PC-9 (cell line): ENCODE measurements at regions not wholly inside any gene's neighbourhood (a gene's known extent, or its start where the extent isn't known, plus 50 kb on each side); places are given as distances from the start of the nearest gene placed in this dataset.

Experiments
- BruUV-seq: library from RNA; stranded (reverse); fragments of 400-500 nt; replicated peaks from 2 replicates; lab custom pipeline; 2021; lab: Mats Ljungman, UMichigan
- CTCF ChIA-PET: fragments of 300-600 bp; sonication (Branson Sonifier 250); formaldehyde crosslinking; loops from one replicate; lab custom pipeline; 2022; ENCODE audit warnings: antibody characterized with exemption; lab: Charles Lee
- POLR2A ChIA-PET: fragments of 300-600 bp; sonication (Branson Sonifier 250); formaldehyde crosslinking; loops from one replicate; lab custom pipeline; 2022; ENCODE audit warnings: antibody characterized with exemption; ENCODE audit not compliant: unreplicated experiment; lab: Charles Lee
- DNase-seq, 2 experiments: peaks; one replicate each; pipeline versions ENCODE4 v3.0.0 to v3.0.0-alpha.2; 2015 to 2022; ENCODE audit warnings: mixed read lengths in 1 of 2
- H2AFZ ChIP-seq: fragments of 200-600 bp; sonication (generic); 2 replicates; pipeline ENCODE4 v1.8.1; 2017; ENCODE audit warnings: antibody characterized with exemption
- H3F3A ChIP-seq: fragments of 200-600 bp; sonication (generic); 2 replicates; pipeline ENCODE4 v1.8.1; 2017; ENCODE audit warnings: antibody characterized with exemption, mild to moderate bottlenecking, low read depth; ENCODE audit not compliant: insufficient read depth
- H3K27ac ChIP-seq: fragments of 200-600 bp; sonication (generic); 2 replicates; pipeline ENCODE4 v1.6.1; 2016; ENCODE audit warnings: mixed run types
- H3K27me3 ChIP-seq: fragments of 200-600 bp; sonication (generic); 2 replicates; pipeline ENCODE4 v1.6.1; 2016; ENCODE audit warnings: low read depth, mixed run types; ENCODE audit not compliant: insufficient read depth
- H3K36me3 ChIP-seq: fragments of 200-600 bp; sonication (generic); 2 replicates; pipeline ENCODE4 v1.6.1; 2016; ENCODE audit warnings: low read depth, mixed run types
- H3K4me1 ChIP-seq: fragments of 200-600 bp; sonication (generic); replicated peaks from 2 replicates; pipeline ENCODE4 v1.6.1; 2016; ENCODE audit warnings: mixed run types; ENCODE audit not compliant: insufficient read depth
- H3K4me2 ChIP-seq: fragments of 200-600 bp; sonication (generic); 2 replicates; pipeline ENCODE4 v1.6.1; 2017; ENCODE audit warnings: mixed run types
- H3K4me3 ChIP-seq: fragments of 200-600 bp; sonication (generic); 2 replicates; pipeline ENCODE4 v1.6.1; 2016; ENCODE audit warnings: mixed run types
- H3K79me2 ChIP-seq: fragments of 200-600 bp; sonication (generic); 2 replicates; pipeline ENCODE4 v1.6.1; 2017; ENCODE audit warnings: low read depth, mixed run types
- H3K9me2 ChIP-seq: fragments of 200-600 bp; sonication (generic); 2 replicates; pipeline ENCODE4 v1.8.1; 2017; ENCODE audit warnings: mild to moderate bottlenecking; ENCODE audit not compliant: insufficient read depth
- H3K9me3 ChIP-seq: fragments of 200-600 bp; sonication (generic); 2 replicates; pipeline ENCODE4 v1.8.1; 2016; ENCODE audit warnings: low read depth; ENCODE audit not compliant: insufficient read depth
- H4K20me1 ChIP-seq: fragments of 200-600 bp; sonication (generic); 2 replicates; pipeline ENCODE4 v1.8.1; 2017; ENCODE audit not compliant: insufficient read depth
- EZH2 ChIP-seq: fragments of 200-600 bp; sonication (generic); IDR thresholded peaks from 2 replicates; pipeline ENCODE4 v1.8.0; 2017; ENCODE audit warnings: antibody characterized with exemption, low read depth
- intact Hi-C: fragments of 100-400 bp; cut with micrococcal nuclease; formaldehyde crosslinking; loops from one replicate; pipeline ENCODE4 v1.10.0; 2022; ENCODE audit not compliant: unreplicated experiment
- TF ChIP-seq, protein P1 (sequence below): fragments of 200-600 bp; sonication (generic); conservative IDR thresholded peaks from 2 replicates; pipeline ENCODE4 v1.6.1; 2017; ENCODE audit warnings: mixed run types, antibody characterized with exemption, mild to moderate bottlenecking, moderate library complexity

GRCh38 chr18:41244591-41245037 is 710.4 kb upstream of the PIK3C3 start:
- no peak overlapping the region for H3K27ac ChIP-seq
- TF ChIP-seq, protein P1, sequence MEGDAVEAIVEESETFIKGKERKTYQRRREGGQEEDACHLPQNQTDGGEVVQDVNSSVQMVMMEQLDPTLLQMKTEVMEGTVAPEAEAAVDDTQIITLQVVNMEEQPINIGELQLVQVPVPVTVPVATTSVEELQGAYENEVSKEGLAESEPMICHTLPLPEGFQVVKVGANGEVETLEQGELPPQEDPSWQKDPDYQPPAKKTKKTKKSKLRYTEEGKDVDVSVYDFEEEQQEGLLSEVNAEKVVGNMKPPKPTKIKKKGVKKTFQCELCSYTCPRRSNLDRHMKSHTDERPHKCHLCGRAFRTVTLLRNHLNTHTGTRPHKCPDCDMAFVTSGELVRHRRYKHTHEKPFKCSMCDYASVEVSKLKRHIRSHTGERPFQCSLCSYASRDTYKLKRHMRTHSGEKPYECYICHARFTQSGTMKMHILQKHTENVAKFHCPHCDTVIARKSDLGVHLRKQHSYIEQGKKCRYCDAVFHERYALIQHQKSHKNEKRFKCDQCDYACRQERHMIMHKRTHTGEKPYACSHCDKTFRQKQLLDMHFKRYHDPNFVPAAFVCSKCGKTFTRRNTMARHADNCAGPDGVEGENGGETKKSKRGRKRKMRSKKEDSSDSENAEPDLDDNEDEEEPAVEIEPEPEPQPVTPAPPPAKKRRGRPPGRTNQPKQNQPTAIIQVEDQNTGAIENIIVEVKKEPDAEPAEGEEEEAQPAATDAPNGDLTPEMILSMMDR = no peak
- no peak for TF ChIP-seq EZH2
- no peaks in the 10 kb centered on the region for H3F3A ChIP-seq
- no peaks in the 10 kb centered on the region for H3K9me2 ChIP-seq
- no peaks in the 10 kb centered on the region for H3K9me3 ChIP-seq
- intact Hi-C loops = no loop called here
- H3K4me2 ChIP-seq = no peak overlapping the region
- no peaks in the 10 kb centered on the region for H4K20me1 ChIP-seq
- no TSS peak for BruUV-seq
- no peaks in the 10 kb centered on the region for H3K4me1 ChIP-seq
- H3K27me3 ChIP-seq = no peaks in the 10 kb centered on the region
- no peak overlapping the region for H2AFZ ChIP-seq
- no peaks in the 10 kb centered on the region for H3K79me2 ChIP-seq
- CTCF ChIA-PET = no interaction called here
- POLR2A ChIA-PET = no interaction called here
- H3K36me3 ChIP-seq = no peaks in the 10 kb centered on the region
- no peak for DNase-seq
- H3K4me3 ChIP-seq = no peak overlapping the region

DNA sequence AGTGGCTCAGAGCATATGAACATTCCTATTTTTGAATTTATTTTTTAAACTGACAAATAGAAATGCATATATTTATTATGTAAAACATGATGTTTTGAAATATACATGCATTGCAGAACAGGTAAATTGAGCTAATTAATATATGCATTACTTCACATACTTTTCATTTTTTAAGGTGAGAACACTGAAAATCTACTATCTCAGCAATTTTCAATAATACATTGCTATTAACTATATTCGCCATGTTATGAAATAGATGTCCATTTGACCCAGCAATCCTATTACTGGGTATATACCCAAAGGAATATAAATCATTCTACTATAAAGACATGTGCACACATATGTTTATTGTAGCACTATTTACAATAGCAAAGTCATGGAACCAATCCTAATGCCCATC is 717.7 kb upstream of the PIK3C3 start:
- Histone ChIP-seq H3K9me3 (no peaks in the 10 kb centered on the region), H3F3A (no peaks in the 10 kb centered on the region), H3K4me1 (no peaks in the 10 kb centered on the region), H3K36me3 (no peaks in the 10 kb centered on the region), H3K79me2 (no peaks in the 10 kb centered on the region), H3K27ac (no peak overlapping the region), H3K27me3 (no peaks in the 10 kb centered on the region), H3K9me2 (no peaks in the 10 kb centered on the region), H3K4me2 (no peak overlapping the region), H3K4me3 (no peak overlapping the region), H2AFZ (no peak overlapping the region), H4K20me1 (no peaks in the 10 kb centered on the region)
- intact Hi-C loops = no loop called here
- no TSS peak for BruUV-seq
- ChIA-PET POLR2A (no interaction called here), CTCF (no interaction called here)
- TF ChIP-seq EZH2 = no peak
- TF ChIP-seq, protein P1 = no peak
- no peak for DNase-seq

DNA sequence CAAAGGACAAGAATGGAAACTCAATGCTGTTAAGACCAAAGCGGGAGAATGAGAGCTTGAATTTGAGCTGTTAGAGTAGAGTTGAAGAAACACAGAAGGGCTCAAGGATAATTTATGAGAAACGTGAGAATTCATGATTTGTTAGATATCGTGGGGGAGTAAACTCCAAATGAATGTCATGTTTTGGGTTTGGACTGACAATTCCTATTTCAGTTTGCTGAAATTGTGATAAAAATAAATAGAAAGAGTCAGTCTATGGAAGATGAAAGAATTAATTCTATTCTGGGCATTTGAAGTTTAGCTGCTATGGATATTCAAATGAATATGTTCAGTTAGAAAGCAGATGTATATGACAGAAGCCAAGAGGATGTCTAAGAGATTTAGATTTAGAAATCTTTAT is 723.4 kb upstream of the PIK3C3 start:
- H3K79me2 ChIP-seq = no peaks in the 10 kb centered on the region
- no peak overlapping the region for H3K4me3 ChIP-seq
- CTCF ChIA-PET = no interaction called here
- no peaks in the 10 kb centered on the region for H4K20me1 ChIP-seq
- intact Hi-C loops = no loop called here
- TF ChIP-seq EZH2 = no peak
- TF ChIP-seq, protein P1 = no peak
- no peak overlapping the region for H3K4me2 ChIP-seq
- no TSS peak for BruUV-seq
- H3K4me1 ChIP-seq = no peaks in the 10 kb centered on the region
- POLR2A ChIA-PET = no interaction called here
- no peaks in the 10 kb centered on the region for H3F3A ChIP-seq
- H2AFZ ChIP-seq = no peak overlapping the region
- no peaks in the 10 kb centered on the region for H3K36me3 ChIP-seq
- H3K9me2 ChIP-seq = no peaks in the 10 kb centered on the region
- H3K9me3 ChIP-seq = no peaks in the 10 kb centered on the region
- no peaks in the 10 kb centered on the region for H3K27me3 ChIP-seq
- no peak overlapping the region for H3K27ac ChIP-seq
- no peak for DNase-seq
